ENCODE measurements at regions not wholly inside any gene's neighbourhood (a gene's known extent, or its start where the extent isn't known, plus 50 kb on each side); places are given as distances from the start of the nearest gene placed in this dataset.

GRCh38 chr9:129415942-129416651 lies 204.8 kb downstream of the C9orf50 start:
- TF ChIP-seq POLR2A (IDR thresholded peaks at IDR 0.05) (no peak), CTCF (IDR thresholded peaks at IDR 0.05) (no peak), EP300 (IDR thresholded peaks at IDR 0.05) (no peak)
